Superior temporal gyrus (tissue), 1 donor: ENCODE measurements at regions not wholly inside any gene's neighbourhood (a gene's known extent, or its start where the extent isn't known, plus 50 kb on each side); places are given as distances from the start of the nearest gene placed in this dataset.

ENCODE experiments used
- DNase-seq: peaks from one replicate; pipeline ENCODE4 v3.0.0-alpha.2; 2016; ENCODE audit errors: extremely low spot score

- no peak for DNase-seq
Measured at GRCh38 chr4:58205446-58206235, 1095.5 kb upstream of the IGFBP7 start.

GRCh38 chr4:58192217-58192616 is 1082.0 kb upstream of the IGFBP7 start:
- no peak for DNase-seq

DNA sequence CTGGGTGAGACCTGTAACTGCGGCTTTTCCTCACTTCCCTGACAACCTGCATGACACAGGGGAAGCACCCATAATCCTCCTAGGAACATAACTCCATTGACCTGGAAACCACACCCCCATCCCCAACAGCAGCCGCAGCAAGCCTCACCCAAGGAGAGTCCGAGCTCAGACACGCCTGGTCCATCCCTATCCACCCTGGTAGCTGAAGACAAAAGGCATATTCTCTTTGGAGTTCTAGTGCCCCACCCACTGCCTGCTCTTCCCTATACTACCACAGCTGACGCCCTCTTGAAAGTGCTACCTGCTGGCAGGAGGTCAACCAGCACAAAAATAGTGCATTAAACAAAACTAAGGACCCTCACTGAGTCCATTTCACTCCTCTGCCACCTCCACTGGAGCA is 1080.9 kb upstream of the IGFBP7 start:
- DNase-seq, result no peak

DNA sequence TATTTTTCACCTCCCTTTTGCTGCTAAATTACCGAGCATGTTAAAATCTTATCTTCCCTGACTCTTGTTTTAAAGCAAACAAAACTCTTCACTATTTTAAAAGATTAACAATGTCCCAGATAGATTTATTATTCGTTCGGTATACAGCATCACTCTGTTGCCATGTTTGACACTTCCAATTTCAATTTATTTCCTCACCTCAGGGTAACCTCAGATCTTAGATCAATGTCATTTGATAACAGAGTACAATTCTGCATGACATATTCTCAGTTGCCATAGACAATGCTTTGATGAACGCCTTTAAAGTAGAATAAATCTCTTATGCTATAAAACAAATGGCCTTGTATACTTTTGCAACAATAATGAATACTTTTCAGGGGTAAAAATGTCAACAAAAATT is 1078.1 kb upstream of the IGFBP7 start:
- no peak for DNase-seq

DNA sequence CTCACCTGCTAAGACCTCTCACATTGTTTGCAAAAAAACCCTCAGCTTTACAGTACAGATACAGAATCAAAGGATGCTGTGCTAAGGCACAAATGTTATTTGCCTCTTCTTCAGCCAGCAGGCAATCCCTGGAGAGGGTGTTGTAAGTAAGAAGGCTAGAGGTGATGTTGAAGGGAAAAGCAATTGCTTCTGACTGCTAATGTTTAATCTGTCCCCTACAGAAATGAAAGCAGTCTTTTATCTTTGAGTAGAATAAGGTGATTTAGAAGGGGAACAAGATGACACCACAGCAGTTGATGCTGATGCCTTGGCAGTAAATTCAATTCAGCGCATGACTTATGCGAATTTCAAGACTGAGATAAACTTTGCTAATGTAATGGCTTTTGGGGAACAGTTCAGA is 1064.8 kb upstream of the IGFBP7 start:
- DNase-seq, result no peak

DNA sequence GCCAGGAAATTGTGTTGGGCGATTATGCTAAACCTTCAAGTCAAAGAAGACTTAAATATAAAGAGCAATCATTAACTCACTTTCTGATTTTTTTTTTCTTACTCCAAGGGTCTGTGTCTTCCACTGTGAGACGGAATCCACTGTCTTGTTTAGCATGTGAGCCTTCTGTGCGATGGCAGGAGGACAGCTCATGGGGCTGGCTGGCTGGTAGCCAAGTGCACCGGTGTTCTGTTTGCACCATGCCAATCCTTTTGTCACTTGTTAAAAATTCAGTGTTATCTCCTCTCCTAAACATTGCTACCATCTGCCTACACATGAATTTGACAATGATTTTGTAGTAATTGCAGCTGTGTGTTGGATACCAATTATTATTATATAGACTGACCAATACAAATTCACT is 1056.3 kb upstream of the IGFBP7 start:
- DNase-seq, result no peak

DNA sequence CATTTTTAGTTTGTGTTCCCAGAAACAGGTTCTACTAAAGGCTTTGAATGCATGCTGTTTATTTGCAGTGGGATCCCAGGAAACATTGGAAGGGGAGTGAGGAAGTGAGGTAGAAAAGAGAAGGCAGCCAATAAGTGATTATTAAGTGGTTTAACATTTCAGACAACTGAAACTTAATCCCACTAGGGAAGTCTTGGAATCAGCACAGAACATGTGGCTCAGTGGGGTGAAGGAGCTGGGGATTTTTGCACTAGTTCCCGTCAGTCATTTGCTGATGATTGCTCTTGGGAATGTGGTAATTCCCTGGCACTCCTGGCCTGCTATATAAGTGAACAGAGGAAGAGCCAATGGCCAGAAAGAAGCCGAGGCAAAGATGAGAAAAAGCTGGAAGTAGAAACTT is 1053.0 kb upstream of the IGFBP7 start:
- DNase-seq, result no peak

DNA sequence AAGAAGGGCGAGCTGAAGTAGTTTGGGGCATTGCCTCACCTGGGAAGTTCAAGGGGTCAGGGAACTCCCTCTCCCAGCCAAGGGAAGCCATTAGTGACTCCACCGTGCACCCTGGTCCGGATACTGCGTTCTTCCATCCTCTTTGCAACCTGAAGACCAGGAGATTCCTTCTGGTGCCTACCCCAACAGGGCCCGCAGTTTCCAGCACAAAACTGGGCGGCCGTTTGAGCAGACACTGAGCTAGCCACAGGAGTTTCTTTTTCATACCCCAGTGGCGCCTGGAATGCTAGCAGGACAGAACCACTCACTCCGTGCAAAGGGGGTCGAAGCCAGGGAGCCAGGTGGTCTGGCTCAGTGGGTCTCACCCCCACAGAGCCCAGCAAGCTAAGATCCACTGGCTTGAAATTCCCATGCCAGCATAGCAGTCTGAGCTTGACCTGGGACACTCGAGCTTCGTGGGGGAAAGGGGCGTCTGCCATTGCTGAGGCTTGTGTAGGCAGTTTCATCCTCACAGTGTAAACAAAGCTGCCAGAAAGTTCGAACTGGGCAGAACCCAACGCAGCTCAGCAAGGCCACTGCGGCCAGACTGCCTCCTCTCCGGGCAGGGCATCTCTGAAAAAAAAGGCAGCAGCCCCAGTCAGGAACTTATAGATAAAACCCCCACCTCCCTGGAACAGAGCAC is 1039.4 kb upstream of the IGFBP7 start:
- no peak for DNase-seq

DNA sequence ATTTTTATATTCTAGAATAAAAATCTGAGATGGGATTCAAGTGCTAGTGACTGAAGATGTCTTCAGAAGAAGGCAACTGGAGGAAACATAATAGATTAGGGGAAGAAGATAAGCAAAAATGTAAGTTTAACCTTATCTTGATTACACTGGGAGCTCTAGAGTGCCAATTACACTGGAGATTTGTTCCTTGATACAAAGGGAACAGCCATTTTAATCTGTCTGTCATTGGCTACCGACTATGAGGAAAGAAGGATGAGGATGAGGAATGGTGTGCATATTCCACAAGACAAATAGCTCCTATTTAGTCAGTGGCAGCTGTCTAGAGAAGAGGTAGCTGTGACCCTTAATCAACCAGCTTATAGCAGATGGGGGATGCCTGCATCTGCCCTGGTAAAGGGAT is 1034.5 kb upstream of the IGFBP7 start:
- no peak for DNase-seq

GRCh38 chr4:58138786-58139668 is 1028.8 kb upstream of the IGFBP7 start:
- no peak for DNase-seq

DNA sequence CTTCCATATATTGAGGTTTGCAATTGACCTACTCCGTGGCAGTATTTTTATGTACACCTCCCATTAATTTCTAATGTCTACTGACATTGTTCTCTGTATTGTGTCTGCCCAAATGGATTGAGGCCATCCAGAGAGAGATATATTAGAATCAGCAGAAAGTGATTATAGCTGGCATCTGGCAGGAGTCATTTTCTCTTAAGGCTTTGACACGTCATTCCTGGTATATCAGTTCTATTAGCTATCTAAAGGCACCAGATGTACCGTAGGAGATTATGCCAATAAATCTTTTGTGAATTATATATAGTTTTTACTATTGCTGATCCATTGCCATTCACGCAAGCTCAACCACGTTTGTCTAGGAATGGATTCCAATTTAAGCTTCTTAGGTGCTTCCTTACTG is 1026.4 kb upstream of the IGFBP7 start:
- no peak for DNase-seq

DNA sequence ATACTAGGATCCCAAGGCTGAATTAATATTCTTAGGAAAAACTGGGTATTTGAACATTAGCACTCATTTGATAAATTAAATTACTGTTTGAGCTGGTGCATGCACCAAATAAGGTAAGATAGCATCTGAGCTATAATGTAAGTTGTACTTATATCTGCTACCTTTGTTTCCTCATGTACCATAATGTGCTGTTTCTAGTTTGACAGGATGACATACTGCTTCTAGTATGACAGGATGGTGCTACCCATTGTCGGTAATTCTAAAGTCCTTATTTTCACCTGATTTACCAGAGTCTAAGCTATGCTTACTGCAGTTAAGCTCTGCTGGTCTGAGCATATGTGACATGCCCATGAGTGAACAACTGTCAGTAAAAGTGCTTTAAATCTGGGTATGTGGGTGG is 1017.5 kb upstream of the IGFBP7 start:
- DNase-seq, result no peak

DNA sequence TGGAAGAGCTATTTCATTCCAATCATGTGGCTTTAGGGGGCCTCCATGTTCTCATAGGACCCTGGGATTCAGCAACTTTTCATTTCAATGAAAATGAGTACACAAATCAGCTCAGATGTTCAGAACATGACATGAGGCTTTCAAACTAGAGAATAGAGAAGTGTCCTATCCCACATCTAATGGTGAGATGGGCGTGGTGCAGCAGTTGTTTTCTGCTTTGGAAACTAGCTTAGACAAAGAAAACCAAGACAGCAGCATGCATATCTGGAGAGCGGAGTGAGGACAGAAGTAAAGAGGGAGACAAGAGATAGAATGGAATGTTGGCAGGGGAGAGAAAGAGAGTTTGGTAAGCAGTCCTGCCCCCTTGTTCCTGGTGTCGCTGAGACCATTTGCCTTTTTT is 1009.1 kb upstream of the IGFBP7 start:
- no peak for DNase-seq

DNA sequence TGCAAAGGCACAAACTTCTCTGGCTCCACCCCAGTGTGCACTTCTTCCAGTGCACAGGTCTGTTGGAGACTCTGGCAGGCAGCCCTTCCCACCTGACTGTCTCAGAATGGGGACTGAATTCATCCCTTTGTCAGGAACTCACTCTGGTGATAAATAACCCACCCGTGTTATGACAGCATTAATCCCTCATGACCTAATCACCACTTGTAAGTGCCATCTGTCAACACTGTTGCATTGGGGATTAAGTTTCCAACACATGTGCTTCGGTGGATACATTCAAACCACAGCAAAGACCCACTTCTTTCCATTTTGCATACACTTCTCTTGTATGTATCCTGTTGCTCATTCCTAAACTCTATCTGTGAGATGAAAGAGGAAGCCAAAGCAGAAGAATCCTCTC is 1002.9 kb upstream of the IGFBP7 start:
- DNase-seq, result no peak

GRCh38 chr4:58111818-58112217 is 1001.6 kb upstream of the IGFBP7 start:
- DNase-seq, result no peak

GRCh38 chr4:58093352-58093751 is 983.2 kb upstream of the IGFBP7 start:
- no peak for DNase-seq

- no peak for DNase-seq
Measured at GRCh38 chr4:58090539-58090938, 980.4 kb upstream of the IGFBP7 start.

- DNase-seq, result no peak
Measured at GRCh38 chr4:58081356-58081755, 971.2 kb upstream of the IGFBP7 start.

DNA sequence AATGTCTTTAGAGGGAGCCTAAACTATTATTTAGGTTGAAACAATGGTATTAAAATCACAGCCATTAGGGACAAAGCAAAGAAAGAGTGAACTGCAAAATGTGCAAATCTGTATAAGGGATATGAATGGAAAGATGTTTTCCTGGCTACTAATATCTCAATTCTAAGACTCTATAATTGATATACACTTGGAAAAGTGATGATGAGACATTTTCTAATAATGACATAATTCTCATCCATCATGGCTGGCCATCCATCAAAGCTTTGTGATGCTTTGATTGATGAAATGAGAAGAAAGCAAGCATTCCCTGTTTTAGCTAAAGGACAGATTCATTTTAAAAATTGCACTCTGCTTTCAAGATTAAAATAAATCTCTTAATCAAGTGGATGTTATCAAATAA is 965.5 kb upstream of the IGFBP7 start:
- DNase-seq, result no peak

DNA sequence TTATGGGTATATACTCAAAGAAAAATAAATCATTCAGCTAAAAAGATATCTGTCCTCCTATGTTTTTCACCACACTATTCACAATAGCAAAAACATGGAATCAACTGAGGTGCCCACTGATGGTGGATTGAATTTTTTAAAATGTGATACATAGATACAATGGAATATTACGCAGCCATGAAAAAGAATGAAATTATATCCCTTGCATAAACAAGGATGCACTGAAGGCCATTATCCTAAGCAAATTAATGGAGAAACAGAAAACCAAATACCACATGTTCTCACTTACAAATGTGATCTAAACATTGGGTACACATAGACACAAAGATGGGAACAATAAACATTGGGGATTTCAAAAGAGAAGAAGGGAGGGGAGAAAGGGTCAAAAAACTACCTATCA is 964.2 kb upstream of the IGFBP7 start:
- DNase-seq, result no peak

DNA sequence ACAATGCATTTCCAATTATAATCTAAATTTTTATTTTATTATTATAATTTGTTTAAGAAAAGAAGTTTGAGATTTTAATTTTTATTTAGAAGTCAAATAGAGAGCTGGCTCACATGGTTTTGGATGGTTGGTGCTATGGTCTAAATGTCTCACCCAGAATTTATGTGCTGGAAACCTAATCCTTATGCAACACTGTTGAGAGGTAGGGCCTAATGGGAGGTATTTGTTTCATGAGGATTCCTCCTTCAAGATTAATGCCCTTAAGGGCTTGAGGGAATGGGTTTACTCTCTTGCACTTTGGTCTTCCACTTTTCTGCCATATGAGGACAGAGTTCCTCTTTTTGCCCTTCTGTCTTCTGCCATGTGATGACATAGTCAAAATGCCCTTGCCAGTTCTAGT is 960.5 kb upstream of the IGFBP7 start:
- DNase-seq, result no peak

DNA sequence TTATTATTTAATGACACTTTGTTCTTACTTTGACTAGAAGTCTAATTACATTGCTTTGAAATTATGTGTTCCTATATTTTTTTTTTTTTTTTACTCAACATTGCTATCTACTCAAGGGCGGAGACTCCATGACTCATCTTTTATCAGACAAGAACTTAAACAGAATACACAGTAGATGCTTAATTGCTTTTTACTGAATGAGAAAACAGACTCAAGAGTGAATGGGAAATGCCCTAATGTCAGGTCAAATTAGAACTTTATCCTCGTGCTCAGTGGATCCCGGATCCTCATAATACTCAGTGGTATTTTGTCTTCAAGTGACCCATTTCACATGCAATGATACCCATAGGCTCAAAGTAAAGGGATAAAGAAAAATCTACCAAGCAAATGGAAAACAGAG is 954.5 kb upstream of the IGFBP7 start:
- DNase-seq, result no peak
